HG03469 (cell line): ENCODE measurements at regions not wholly inside any gene's neighbourhood (a gene's known extent, or its start where the extent isn't known, plus 50 kb on each side); places are given as distances from the start of the nearest gene placed in this dataset.
"Not testable (repeated sequence)": the region's sequence is repeated elsewhere in the genome, so short reads cannot be mapped to it uniquely, and the experiment has no call there.

Experiments used
- ATAC-seq: cut with Tn5 transposase; IDR thresholded peaks from one replicate; pipeline ENCODE4 v1.9.1; 2021; ENCODE audit warnings: mild to moderate bottlenecking, moderate library complexity, moderate number of reproducible peaks; ENCODE audit not compliant: unreplicated experiment

DNA sequence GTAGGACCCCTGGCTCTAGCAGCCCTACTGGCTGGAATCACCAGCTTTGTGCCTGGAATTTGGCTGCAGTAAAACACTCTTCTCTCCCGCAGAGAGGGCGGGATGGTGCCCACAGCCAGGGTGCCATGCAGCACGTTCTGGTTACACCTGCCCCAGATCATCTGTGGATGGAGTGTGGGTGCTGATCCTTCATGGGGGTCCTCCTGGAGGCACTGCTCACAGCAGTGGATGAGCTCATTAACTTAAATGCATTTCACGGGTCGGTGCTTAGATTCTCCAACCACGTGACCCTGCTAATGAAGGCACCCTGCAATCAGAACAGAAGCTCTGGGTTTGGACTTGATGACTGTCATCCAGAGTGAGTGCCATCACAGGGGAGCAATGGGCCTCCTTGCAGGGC lies 138.6 kb upstream of the AFDN start:
- ATAC-seq, result no peak

GRCh38 chr6:167689278-167689677 lies 137.4 kb upstream of the AFDN start:
- no peak for ATAC-seq

DNA sequence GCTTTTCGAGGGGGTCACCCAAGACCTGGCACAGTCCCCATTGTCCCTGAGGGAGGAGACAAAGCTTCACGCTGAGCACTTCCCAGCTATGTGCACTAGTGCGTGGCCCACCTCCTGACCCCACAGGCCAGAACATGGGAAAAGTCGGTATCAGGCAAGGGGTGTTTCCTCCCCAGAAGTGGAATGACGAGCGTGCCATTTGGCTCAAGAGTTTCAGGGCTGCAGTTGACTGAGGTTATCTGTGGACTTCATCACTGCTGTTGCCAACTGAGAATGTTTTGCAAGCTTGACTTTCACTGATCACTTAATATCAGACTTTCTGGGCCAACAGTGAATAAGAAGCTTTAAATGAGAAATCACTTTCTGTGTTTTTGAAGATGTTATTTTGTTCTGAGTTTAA lies 137.0 kb upstream of the AFDN start:
- no peak for ATAC-seq

GRCh38 chr6:167690167-167690922 lies 136.4 kb upstream of the AFDN start:
- ATAC-seq, result not testable (repeated sequence)

- ATAC-seq, result no peak
Observed at GRCh38 chr6:167690931-167691330, 135.8 kb upstream of the AFDN start.

- ATAC-seq, result no peak
Observed at GRCh38 chr6:167691533-167692312, 135.0 kb upstream of the AFDN start.

DNA sequence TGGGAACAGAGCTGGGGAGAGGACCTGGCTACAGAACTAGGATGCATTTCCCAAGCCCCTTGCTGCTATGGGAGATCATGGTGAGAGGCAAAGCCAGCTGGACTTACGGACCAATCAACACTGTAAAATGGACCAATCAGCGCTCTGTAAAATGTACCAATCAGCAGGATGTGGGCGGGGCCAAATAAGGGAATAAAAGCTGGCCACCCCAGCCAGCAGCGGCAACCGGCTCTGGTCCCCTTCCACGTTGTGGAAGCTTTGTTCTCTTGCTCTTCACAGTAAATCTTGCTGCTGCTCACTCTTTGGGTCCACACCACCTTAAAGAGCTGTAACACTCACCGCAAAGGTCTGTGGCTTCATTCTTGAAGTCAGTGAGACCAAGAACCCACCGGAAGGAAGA lies 133.2 kb upstream of the AFDN start:
- not testable (repeated sequence) for ATAC-seq

- ATAC-seq, result no peak
Observed at GRCh38 chr6:167695831-167696230, 130.9 kb upstream of the AFDN start.

DNA sequence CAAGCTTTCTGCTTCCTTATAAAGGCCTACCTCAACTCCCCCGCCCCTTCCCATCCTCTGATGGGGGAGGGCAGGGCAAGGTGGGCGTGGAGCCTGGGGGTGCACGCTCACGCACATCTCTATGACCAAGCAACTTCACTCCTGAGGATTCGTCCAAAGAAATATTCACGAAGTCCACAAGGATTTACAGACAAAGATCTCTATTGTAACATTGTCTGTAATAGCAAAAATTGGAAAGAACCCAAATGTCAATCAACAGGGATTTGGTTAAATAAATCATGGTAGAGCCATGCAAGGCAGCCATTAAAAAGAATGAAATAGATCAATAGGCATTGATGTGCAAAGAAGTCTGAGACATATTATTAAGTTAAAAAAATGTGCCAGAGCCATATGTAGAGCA lies 130.4 kb upstream of the AFDN start:
- no peak for ATAC-seq

GRCh38 chr6:167697316-167697715 lies 129.4 kb upstream of the AFDN start:
- ATAC-seq, result no peak

GRCh38 chr6:167698540-167698939 lies 128.2 kb upstream of the AFDN start:
- ATAC-seq, result no peak

- peak; percentile 96 for ATAC-seq
Observed at GRCh38 chr6:167699141-167699931, 127.4 kb upstream of the AFDN start.

DNA sequence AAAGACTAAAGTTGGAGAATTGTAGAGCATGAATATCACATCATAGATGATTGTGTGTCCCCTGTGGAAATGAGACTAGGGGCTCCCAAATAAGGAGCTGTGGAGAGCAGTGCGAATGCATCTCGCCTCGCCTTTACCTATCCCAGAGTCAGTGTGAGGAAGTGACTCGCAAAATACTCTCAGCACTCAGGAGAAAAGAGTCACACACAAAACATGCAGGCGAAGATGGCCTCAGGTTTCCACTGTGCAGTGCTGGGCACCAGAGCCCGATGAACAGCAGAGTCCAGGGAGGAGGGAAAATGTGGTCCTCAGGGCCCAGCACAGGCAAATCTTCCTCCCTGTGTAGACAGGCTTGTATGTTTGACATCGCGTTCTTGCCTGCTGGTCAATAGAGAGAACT lies 126.5 kb upstream of the AFDN start:
- ATAC-seq, result no peak

- no peak for ATAC-seq
Observed at GRCh38 chr6:167701010-167701409, 125.7 kb upstream of the AFDN start.

DNA sequence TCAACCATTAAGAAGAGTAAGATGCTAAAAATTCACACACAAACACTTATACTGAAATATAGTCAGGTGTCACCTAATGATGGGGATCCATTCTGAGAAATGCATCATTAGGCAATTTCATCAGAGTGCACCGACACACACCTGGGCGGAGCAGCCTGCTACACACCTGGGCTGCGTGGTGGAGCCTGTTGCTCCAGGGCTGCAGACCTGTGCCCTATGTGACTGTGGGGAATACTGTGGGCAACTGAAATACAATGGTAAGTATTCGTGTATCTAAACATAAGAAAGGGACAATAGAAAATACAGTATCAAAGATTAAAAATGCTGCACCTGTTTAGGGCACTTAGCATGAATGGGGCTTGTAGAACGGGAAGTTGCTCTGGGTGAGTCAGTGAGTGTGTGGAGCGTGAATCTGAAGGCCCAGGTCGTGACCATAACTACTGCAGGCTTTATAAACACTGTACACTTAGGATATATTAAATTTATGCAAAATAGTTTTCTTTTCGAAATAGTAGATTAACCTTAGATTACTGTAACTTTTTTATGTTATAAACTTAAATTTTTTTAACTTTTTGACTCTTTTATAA lies 124.4 kb upstream of the AFDN start:
- no peak for ATAC-seq

GRCh38 chr6:167703347-167703746 lies 123.4 kb upstream of the AFDN start:
- ATAC-seq, result no peak

- ATAC-seq, result no peak
Observed at GRCh38 chr6:167703781-167704180, 122.9 kb upstream of the AFDN start.

DNA sequence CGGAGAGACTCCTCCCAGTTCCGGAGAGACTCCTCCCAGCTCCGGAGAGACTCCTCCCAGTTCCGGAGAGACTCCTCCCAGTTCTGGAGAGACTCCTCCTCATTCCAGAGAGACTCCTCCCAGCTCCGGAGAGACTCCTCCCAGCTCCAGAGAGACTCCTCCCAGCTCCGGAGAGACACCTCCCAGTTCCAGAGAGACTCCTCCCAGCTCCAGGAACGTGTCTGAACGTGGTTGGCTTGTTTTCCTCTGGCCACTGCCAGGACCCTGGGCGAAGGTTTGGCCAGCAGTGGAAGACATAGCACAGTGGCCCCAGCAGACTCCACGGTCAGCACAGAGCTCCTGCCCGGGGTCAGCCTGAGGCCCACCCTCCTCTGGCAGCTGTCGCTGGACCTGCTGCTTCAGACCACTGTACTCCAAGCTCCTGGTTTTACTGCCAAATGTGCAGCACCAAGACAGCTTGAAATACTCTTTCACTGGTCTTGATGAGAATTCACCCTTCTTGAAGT lies 122.3 kb upstream of the AFDN start:
- no peak for ATAC-seq

GRCh38 chr6:167705211-167705750 lies 121.4 kb upstream of the AFDN start:
- no peak for ATAC-seq

- peak; percentile 92 for ATAC-seq
Observed at GRCh38 chr6:167706313-167707109, 120.2 kb upstream of the AFDN start.
